WERI-Rb-1 (cell line): ENCODE measurements at regions not wholly inside any gene's neighbourhood (a gene's known extent, or its start where the extent isn't known, plus 50 kb on each side); places are given as distances from the start of the nearest gene placed in this dataset.

Experiments used
- DNase-seq: peaks from one replicate; pipeline ENCODE4 v3.0.0-alpha.2; 2020
- H3K27ac ChIP-seq: fragments of 250-450 bp; sonication (Bioruptor Pico); 2 replicates; pipeline ENCODE4 v1.5.1; 2020; ENCODE audit warnings: mild to moderate bottlenecking, moderate library complexity
- H3K27me3 ChIP-seq: fragments of 250-450 bp; sonication (Bioruptor Pico); 2 replicates; pipeline ENCODE4 v1.5.1; 2021; ENCODE audit warnings: mild to moderate bottlenecking, low read depth, moderate library complexity; ENCODE audit not compliant: insufficient read depth, severe bottlenecking
- H3K36me3 ChIP-seq: fragments of 250-450 bp; sonication (Bioruptor Pico); 2 replicates; pipeline ENCODE4 v1.5.1; 2020; ENCODE audit warnings: mild to moderate bottlenecking, moderate library complexity
- H3K4me3 ChIP-seq: 2 replicates; pipeline ENCODE4 v1.5.1; 2011; ENCODE audit warnings: low read depth, mild to moderate bottlenecking, control low read depth, low read length
- H3K9me3 ChIP-seq: fragments of 250-450 bp; sonication (Bioruptor Pico); 2 replicates; pipeline ENCODE4 v1.5.1; 2021; ENCODE audit warnings: mild to moderate bottlenecking, moderate library complexity; ENCODE audit not compliant: severe bottlenecking
- CTCF ChIP-seq: IDR thresholded peaks from 2 replicates; pipeline ENCODE4 v1.5.1; 2011; ENCODE audit warnings: low read depth, mild to moderate bottlenecking, control low read depth, inconsistent platforms, low read length

GRCh38 chr9:23171479-23171878, 654.6 kb downstream of the ELAVL2 start:
- Histone ChIP-seq H3K9me3 (no peaks in the 10 kb centered on the region), H3K27me3 (no peaks in the 10 kb centered on the region), H3K36me3 (no peaks in the 10 kb centered on the region), H3K4me3 (no peak overlapping the region), H3K27ac (no peak overlapping the region)
- TF ChIP-seq CTCF, result no peak
- DNase-seq, result no peak

GRCh38 chr9:23172206-23172605, 653.8 kb downstream of the ELAVL2 start:
- no peak overlapping the region for H3K4me3 ChIP-seq
- DNase-seq, result no peak
- H3K9me3 ChIP-seq, result no peaks in the 10 kb centered on the region
- no peaks in the 10 kb centered on the region for H3K36me3 ChIP-seq
- H3K27me3 ChIP-seq, result no peaks in the 10 kb centered on the region
- no peak overlapping the region for H3K27ac ChIP-seq
- TF ChIP-seq CTCF, result no peak

- no peaks in the 10 kb centered on the region for H3K27me3 ChIP-seq
- no peak for TF ChIP-seq CTCF
- no peak overlapping the region for H3K4me3 ChIP-seq
- no peak for DNase-seq
- H3K9me3 ChIP-seq, result no peaks in the 10 kb centered on the region
- H3K36me3 ChIP-seq, result no peaks in the 10 kb centered on the region
- H3K27ac ChIP-seq, result no peak overlapping the region
These were observed 652.9 kb downstream of the ELAVL2 start for GRCh38 chr9:23172979-23173637.

GRCh38 chr9:23194281-23194680, 631.8 kb downstream of the ELAVL2 start:
- no peak for TF ChIP-seq CTCF
- Histone ChIP-seq H3K36me3 (no peaks in the 10 kb centered on the region), H3K27ac (no peak overlapping the region), H3K27me3 (no peaks in the 10 kb centered on the region), H3K4me3 (no peak overlapping the region), H3K9me3 (no peaks in the 10 kb centered on the region)
- no peak for DNase-seq

GRCh38 chr9:23215688-23216087, 610.4 kb downstream of the ELAVL2 start:
- no peaks in the 10 kb centered on the region for H3K36me3 ChIP-seq
- H3K9me3 ChIP-seq, result no peaks in the 10 kb centered on the region
- H3K27ac ChIP-seq, result no peak overlapping the region
- TF ChIP-seq CTCF, result no peak
- DNase-seq, result no peak
- no peaks in the 10 kb centered on the region for H3K27me3 ChIP-seq
- no peak overlapping the region for H3K4me3 ChIP-seq

GRCh38 chr9:23219471-23219870, 606.6 kb downstream of the ELAVL2 start:
- Histone ChIP-seq H3K27me3 (no peaks in the 10 kb centered on the region), H3K27ac (no peak overlapping the region), H3K4me3 (no peak overlapping the region), H3K9me3 (no peaks in the 10 kb centered on the region), H3K36me3 (no peaks in the 10 kb centered on the region)
- no peak for DNase-seq
- TF ChIP-seq CTCF, result no peak
